B cell (primary cell): ENCODE measurements at regions not wholly inside any gene's neighbourhood (a gene's known extent, or its start where the extent isn't known, plus 50 kb on each side); places are given as distances from the start of the nearest gene placed in this dataset.

Experiments used
- ATAC-seq: fragments of 200-7000 bp; cut with Tn5 transposase; one replicate; pipeline ENCODE4 v1.10.0; 2021; ENCODE audit warnings: low read depth, mild to moderate bottlenecking, moderate number of reproducible peaks, moderate library complexity
- CTCF ChIA-PET: fragments of 350-600 bp; sonication (Branson Sonifier 250); formaldehyde crosslinking; loops from one replicate; lab custom pipeline; 2021; ENCODE audit warnings: antibody characterized with exemption, inconsistent platforms; lab: Charles Lee
- POLR2A ChIA-PET: fragments of 350-600 bp; sonication (Branson Sonifier 250); formaldehyde crosslinking; loops from one replicate; lab custom pipeline; 2021; ENCODE audit warnings: antibody characterized with exemption; lab: Charles Lee
- DNase-seq: peaks from one replicate; pipeline ENCODE4 v3.0.0; 2013
- H2AFZ ChIP-seq: 2 replicates; pipeline ENCODE4 v1.6.1; 2012; ENCODE audit warnings: mild to moderate bottlenecking, low read depth, low read length; ENCODE audit not compliant: insufficient read depth, poor library complexity, severe bottlenecking
- H3K27ac ChIP-seq, 2 donors: 1 replicate in 1 of 2; 2 replicates in 1 of 2; pipeline ENCODE4 v1.5.1; 2012 to 2013; ENCODE audit warnings: low read length in 2 of 2, mild to moderate bottlenecking in 2 of 2, moderate library complexity in 1 of 2
- H3K27me3 ChIP-seq, 4 experiments: fragments of 200-600 bp in 1 of 4; sonication (generic) in 1 of 4; replicated peaks in 1 of 4; 1 replicate in 2 of 4; 2 replicates in 2 of 4; pipeline versions ENCODE4 v1.6.1 to v1.7.0; 2013 to 2016; ENCODE audit warnings: low read length in 3 of 4, mild to moderate bottlenecking in 2 of 4, mixed read lengths in 1 of 4, moderate library complexity in 1 of 4; ENCODE audit not compliant: insufficient read depth in 4 of 4, control insufficient read depth in 3 of 4; ENCODE audit errors: control extremely low read depth in 1 of 4
- H3K36me3 ChIP-seq, 2 experiments: replicated peaks in 1 of 2; 1 replicate in 1 of 2; 2 replicates in 1 of 2; pipeline versions ENCODE4 v1.6.1 to v1.7.1; 2013; ENCODE audit warnings: low read length in 1 of 2; ENCODE audit not compliant: insufficient read depth in 2 of 2, control insufficient read depth in 1 of 2; ENCODE audit errors: control extremely low read depth in 1 of 2, extremely low read depth in 1 of 2
- H3K4me1 ChIP-seq, 2 donors: fragments of 200-600 bp in 1 of 2; sonication (generic) in 1 of 2; 1 replicate in 1 of 2; 2 replicates in 1 of 2; pipeline versions ENCODE4 v1.5.1 to v1.6.1; 2013 to 2017; ENCODE audit warnings: low read length in 2 of 2; ENCODE audit not compliant: control insufficient read depth in 2 of 2, insufficient read depth in 2 of 2
- H3K4me2 ChIP-seq: replicated peaks from 2 replicates; pipeline ENCODE3; 2012; ENCODE audit warnings: mild to moderate bottlenecking, low read depth, low read length; ENCODE audit not compliant: poor library complexity, severe bottlenecking
- H3K4me3 ChIP-seq, 5 experiments: fragments of 200-600 bp in 1 of 5; sonication (generic) in 1 of 5; 1 replicate in 3 of 5; 2 replicates in 2 of 5; pipeline versions ENCODE4 v1.5.1 to v1.7.0; 2011 to 2016; ENCODE audit warnings: low read length in 4 of 5, mild to moderate bottlenecking in 4 of 5, low read depth in 2 of 5, control low read depth in 1 of 5, moderate library complexity in 1 of 5; ENCODE audit not compliant: insufficient read depth in 1 of 5; ENCODE audit errors: control extremely low read depth in 1 of 5, extremely low read depth in 1 of 5
- H3K79me2 ChIP-seq: fragments of 200-600 bp; sonication (generic); one replicate; pipeline ENCODE4 v1.6.0; 2016; ENCODE audit warnings: low read length; ENCODE audit not compliant: control insufficient read depth, insufficient read depth
- H3K9ac ChIP-seq: fragments of 200-600 bp; sonication (generic); 2 replicates; pipeline ENCODE4 v1.6.1; 2017; ENCODE audit warnings: mild to moderate bottlenecking, low read length, moderate library complexity
- H3K9me3 ChIP-seq, 3 donors: one replicate each; pipeline versions ENCODE4 v1.6.1 to v1.7.1; 2013; ENCODE audit warnings: low read length in 2 of 3; ENCODE audit not compliant: control insufficient read depth in 2 of 3, insufficient read depth in 1 of 3; ENCODE audit errors: control extremely low read depth in 1 of 3
- H4K20me1 ChIP-seq: 2 replicates; pipeline ENCODE4 v1.6.0; 2012; ENCODE audit warnings: mild to moderate bottlenecking, low read length; ENCODE audit not compliant: insufficient read depth, control insufficient read depth, poor library complexity, severe bottlenecking
- H3K27ac Mint-ChIP-seq: one replicate; pipeline ENCODE4 v1.8.0; 2021; ENCODE audit warnings: mixed read lengths
- H3K27me3 Mint-ChIP-seq: one replicate; pipeline ENCODE4 v1.8.0; 2021; ENCODE audit warnings: mixed read lengths
- H3K4me1 Mint-ChIP-seq: one replicate; pipeline ENCODE4 v1.8.0; 2021; ENCODE audit warnings: mixed read lengths
- H3K4me3 Mint-ChIP-seq: one replicate; pipeline ENCODE4 v1.8.0; 2021; ENCODE audit warnings: mixed read lengths
- H3K9me3 Mint-ChIP-seq: one replicate; pipeline ENCODE4 v1.8.0; 2022; ENCODE audit warnings: mixed read lengths; ENCODE audit not compliant: insufficient read depth
- CTCF ChIP-seq: fragments of 200-600 bp; IDR thresholded peaks from one replicate; pipeline ENCODE4 v1.8.0; 2022; ENCODE audit warnings: antibody characterized with exemption, mild to moderate bottlenecking
- EZH2 ChIP-seq: IDR thresholded peaks from 2 replicates; pipeline ENCODE4 v1.6.1; 2012; ENCODE audit warnings: borderline replicate concordance, low read depth, mild to moderate bottlenecking, moderate library complexity, low read length; ENCODE audit not compliant: insufficient read depth, poor library complexity, severe bottlenecking
- WGBS: methylation state at CpG from one replicate; pipeline ENCODE4 v1.1.5; 2013; ENCODE audit warnings: missing lambda C conversion rate; ENCODE audit not compliant: insufficient coverage; 5-methylcytosine and 5-hydroxymethylcytosine counted together
- intact Hi-C: fragments of 100-400 bp; cut with micrococcal nuclease; formaldehyde crosslinking; loops from one replicate; pipeline ENCODE4 v1.10.0; 2022

DNA sequence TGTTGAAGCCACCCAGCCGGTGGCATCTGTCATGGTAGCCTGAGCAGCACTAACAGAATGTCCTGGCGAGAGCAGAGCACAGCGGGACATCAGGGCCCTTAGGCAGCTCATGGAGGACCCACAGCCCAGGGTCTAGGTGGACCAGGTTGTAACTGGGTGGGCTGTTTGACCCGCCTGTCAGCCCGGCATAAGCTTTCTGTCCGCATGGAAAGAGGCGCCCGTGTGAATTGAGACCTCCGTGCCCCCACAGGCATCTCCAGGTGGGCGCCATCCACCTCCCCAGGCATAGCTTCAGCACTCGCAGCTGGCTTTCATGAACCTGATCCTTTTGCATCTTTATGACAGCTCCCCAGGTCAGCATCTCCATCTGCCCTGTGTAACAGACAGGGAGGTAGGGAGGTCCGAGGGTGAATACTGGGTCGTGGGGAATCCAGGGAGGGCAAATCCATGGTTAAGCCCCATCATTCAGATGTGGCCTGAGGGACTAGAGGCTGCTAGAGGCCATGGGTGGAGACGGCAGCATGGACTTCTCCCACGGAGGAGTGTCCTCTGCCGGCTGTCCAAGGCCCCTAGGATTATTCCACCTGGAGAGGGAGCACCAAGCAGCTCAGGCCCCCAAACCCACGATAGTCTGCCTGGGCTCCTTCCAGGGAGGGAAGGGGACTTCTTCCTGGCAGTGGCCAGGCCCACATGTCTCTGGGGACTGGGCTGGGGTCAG is 371.6 kb upstream of the MKI67 start:
- ChIA-PET CTCF (no interaction called here), POLR2A (no interaction called here)
- Mint-ChIP-seq H3K27ac (no peak overlapping the region), H3K4me3 (no peak overlapping the region), H3K27me3 (no peaks in the 10 kb centered on the region), H3K9me3 (peaks cover 4% of the 10 kb centered on the region), H3K4me1 (no peaks in the 10 kb centered on the region)
- H3K9ac ChIP-seq, result no peak overlapping the region
- DNase-seq, result no peak
- no peaks in the 10 kb centered on the region for H3K36me3 ChIP-seq
- no peaks in the 10 kb centered on the region for H4K20me1 ChIP-seq
- no peaks in the 10 kb centered on the region for H3K4me1 ChIP-seq
- ATAC-seq, result no peak
- H3K79me2 ChIP-seq, result no peaks in the 10 kb centered on the region
- no peak overlapping the region for H3K4me3 ChIP-seq
- no peak overlapping the region for H2AFZ ChIP-seq
- WGBS, result 94% methylated on average over 13 of the region's 17 CpGs
- peaks cover 0 to 26% (median 0%) of the 10 kb centered on the region in 3 donors for H3K9me3 ChIP-seq
- H3K27me3 ChIP-seq, result no peaks in the 10 kb centered on the region
- no peak overlapping the region for H3K27ac ChIP-seq
- intact Hi-C loops, result no loop called here
- H3K4me2 ChIP-seq, result no peak overlapping the region
- no peak for TF ChIP-seq CTCF
- no peak for TF ChIP-seq EZH2

- WGBS, result 77% methylated on average over 3 of the region's 3 CpGs
- ATAC-seq, result no peak
- Histone ChIP-seq H3K4me3 (no peak overlapping the region), H3K27ac (no peak overlapping the region), H3K36me3 (no peaks in the 10 kb centered on the region), H3K4me1 (no peaks in the 10 kb centered on the region), H3K4me2 (no peak overlapping the region), H2AFZ (no peak overlapping the region), H3K79me2 (no peaks in the 10 kb centered on the region), H3K9ac (no peak overlapping the region), H4K20me1 (no peaks in the 10 kb centered on the region), H3K27me3 (no peaks in the 10 kb centered on the region), H3K9me3 (peaks cover 0 to 26% (median 0%) of the 10 kb centered on the region in 3 donors)
- no peaks in the 10 kb centered on the region for H3K27me3 Mint-ChIP-seq
- no peaks in the 10 kb centered on the region for H3K4me1 Mint-ChIP-seq
- intact Hi-C loops, result no loop called here
- CTCF ChIA-PET, result no interaction called here
- no peak for DNase-seq
- TF ChIP-seq CTCF (no peak), EZH2 (no peak)
- POLR2A ChIA-PET, result no interaction called here
- no peak overlapping the region for H3K4me3 Mint-ChIP-seq
- peaks cover 4% of the 10 kb centered on the region for H3K9me3 Mint-ChIP-seq
- no peak overlapping the region for H3K27ac Mint-ChIP-seq
These were observed 372.1 kb upstream of the MKI67 start for GRCh38 chr10:128498378-128498730.
